Small intestine (tissue), 7 donors: ENCODE measurements at regions not wholly inside any gene's neighbourhood (a gene's known extent, or its start where the extent isn't known, plus 50 kb on each side); places are given as distances from the start of the nearest gene placed in this dataset.

Experiments
- DNase-seq, 2 donors: peaks; one replicate each; pipeline versions ENCODE4 v3.0.0 to v3.0.0-alpha.2; 2013
- FAIRE-seq: peaks from 2 replicates; lab custom pipeline; 2012; peaks lifted over from hg19 to GRCh38; lab: Jason Lieb, UNC
- H3K27ac ChIP-seq, 3 donors: one replicate each; pipeline ENCODE4 v1.5.1; 2013; ENCODE audit warnings: low read length in 2 of 3, mild to moderate bottlenecking in 2 of 3, control low read depth in 1 of 3, inconsistent platforms in 1 of 3, low read depth in 1 of 3, moderate library complexity in 1 of 3
- H3K27me3 ChIP-seq, 3 donors: one replicate each; pipeline ENCODE4 v1.6.1; 2013; ENCODE audit warnings: low read length in 3 of 3, inconsistent platforms in 1 of 3; ENCODE audit not compliant: control insufficient read depth in 3 of 3, insufficient read depth in 3 of 3
- H3K36me3 ChIP-seq, 3 donors: one replicate each; pipeline ENCODE4 v1.6.1; 2013; ENCODE audit warnings: low read length in 3 of 3, inconsistent platforms in 1 of 3, low read depth in 1 of 3, mild to moderate bottlenecking in 1 of 3, moderate library complexity in 1 of 3; ENCODE audit not compliant: control insufficient read depth in 3 of 3, insufficient read depth in 2 of 3
- H3K4me1 ChIP-seq, 3 donors: one replicate each; pipeline ENCODE4 v1.6.1; 2013; ENCODE audit warnings: low read length in 2 of 3, inconsistent platforms in 1 of 3, low read depth in 1 of 3, mild to moderate bottlenecking in 1 of 3, moderate library complexity in 1 of 3; ENCODE audit not compliant: control insufficient read depth in 3 of 3, insufficient read depth in 2 of 3
- H3K4me3 ChIP-seq, 3 donors: one replicate each; pipeline ENCODE4 v1.5.1; 2013; ENCODE audit warnings: low read length in 3 of 3, control low read depth in 1 of 3, inconsistent platforms in 1 of 3, low read depth in 1 of 3, mild to moderate bottlenecking in 1 of 3, moderate library complexity in 1 of 3
- H3K9me3 ChIP-seq, 2 donors: one replicate each; pipeline ENCODE4 v1.6.1; 2013; ENCODE audit warnings: low read depth in 1 of 2, low read length in 1 of 2; ENCODE audit not compliant: control insufficient read depth in 2 of 2, insufficient read depth in 1 of 2
- WGBS, 3 donors: extraction: QIAGEN DNeasy Blood & Tissue Kit; methylation state at CpG; one replicate each; pipeline ENCODE4 v1.1.7; 2013; 5-methylcytosine and 5-hydroxymethylcytosine counted together
- donor health status: healthy with polysubstance abuse.
- donor health status: control.
- donor health status: control.
- donor health status: Bipolar disorder and iron deficiency.
- donor health status: healthy.

GRCh38 chr4:182155806-182156205, 87.4 kb upstream of the TENM3 start:
- Histone ChIP-seq H3K27me3 (no peaks in the 10 kb centered on the region), H3K9me3 (no peaks in the 10 kb centered on the region), H3K4me3 (no peak overlapping the region), H3K36me3 (no peaks in the 10 kb centered on the region), H3K4me1 (no peaks in the 10 kb centered on the region), H3K27ac (no peak overlapping the region)
- no peak for FAIRE-seq
- no peak for DNase-seq
- WGBS, 3 donors: 76 to 100% (median 86%) methylated on average over 1 of the region's 1 CpG

- WGBS, 3 donors: 74 to 82% (median 79%) methylated on average over 8 of the region's 8 CpGs
- no peak for DNase-seq
Measured at GRCh38 chr4:182163180-182163579, 80.0 kb upstream of the TENM3 start.

GRCh38 chr4:182169572-182169971, 73.6 kb upstream of the TENM3 start:
- no peaks in the 10 kb centered on the region for H3K4me1 ChIP-seq
- H3K27ac ChIP-seq: no peak overlapping the region
- H3K36me3 ChIP-seq: no peaks in the 10 kb centered on the region
- H3K4me3 ChIP-seq: no peak overlapping the region
- DNase-seq: no peak
- no peak for FAIRE-seq
- H3K9me3 ChIP-seq: no peaks in the 10 kb centered on the region
- H3K27me3 ChIP-seq: no peaks in the 10 kb centered on the region
- 60 to 71% (median 70%) methylated on average over 5 of the region's 5 CpGs for WGBS, 3 donors

More at GRCh38 chr4:182163180-182163579, 80.0 kb upstream of the TENM3 start:
- H3K36me3 ChIP-seq: no peaks in the 10 kb centered on the region
- FAIRE-seq: no peak
- H3K27ac ChIP-seq: no peak overlapping the region
- no peaks in the 10 kb centered on the region for H3K27me3 ChIP-seq
- H3K4me1 ChIP-seq: no peaks in the 10 kb centered on the region
- H3K4me3 ChIP-seq: no peak overlapping the region
- peaks cover 0 to 5% of the 10 kb centered on the region in 2 donors for H3K9me3 ChIP-seq

GRCh38 chr4:182169987-182170386, 73.2 kb upstream of the TENM3 start:
- Histone ChIP-seq H3K36me3 (no peaks in the 10 kb centered on the region), H3K4me3 (no peak overlapping the region), H3K4me1 (no peaks in the 10 kb centered on the region), H3K27ac (no peak overlapping the region), H3K9me3 (no peaks in the 10 kb centered on the region), H3K27me3 (no peaks in the 10 kb centered on the region)
- no peak for FAIRE-seq
- no peak for DNase-seq
- 75 to 78% (median 77%) methylated on average over 3 of the region's 3 CpGs for WGBS, 3 donors

- Histone ChIP-seq H3K27ac (no peak overlapping the region), H3K4me3 (no peak overlapping the region), H3K4me1 (no peaks in the 10 kb centered on the region), H3K9me3 (no peaks in the 10 kb centered on the region), H3K36me3 (no peaks in the 10 kb centered on the region), H3K27me3 (no peaks in the 10 kb centered on the region)
- FAIRE-seq (no peak), DNase-seq (no peak)
- WGBS, 3 donors: 68 to 83% (median 75%) methylated on average over 3 of the region's 3 CpGs
Measured at GRCh38 chr4:182170417-182170935, 72.7 kb upstream of the TENM3 start.

- Histone ChIP-seq H3K36me3 (peaks cover 0 to 3% (median 0%) of the 10 kb centered on the region in 3 donors), H3K27ac (no peak overlapping the region), H3K9me3 (no peaks in the 10 kb centered on the region), H3K27me3 (no peaks in the 10 kb centered on the region), H3K4me1 (peaks cover 0 to 3% (median 0%) of the 10 kb centered on the region in 3 donors), H3K4me3 (no peak overlapping the region)
- WGBS, 3 donors: 88 to 93% (median 93%) methylated on average over 1 of the region's 1 CpG
- no peak for DNase-seq
- FAIRE-seq: no peak
Measured at GRCh38 chr4:182174979-182175378, 68.2 kb upstream of the TENM3 start.

- no peak for FAIRE-seq
- Histone ChIP-seq H3K27ac (no peak overlapping the region), H3K27me3 (no peaks in the 10 kb centered on the region), H3K4me3 (no peak overlapping the region), H3K9me3 (no peaks in the 10 kb centered on the region), H3K36me3 (peaks cover 0 to 3% (median 0%) of the 10 kb centered on the region in 3 donors), H3K4me1 (peaks cover 0 to 3% (median 0%) of the 10 kb centered on the region in 3 donors)
- DNase-seq: no peak
- WGBS, 3 donors: 84 to 89% (median 84%) methylated on average over 19 of the region's 19 CpGs
Measured at GRCh38 chr4:182175788-182176519, 67.2 kb upstream of the TENM3 start.

- Histone ChIP-seq H3K36me3 (peaks cover 0 to 3% (median 0%) of the 10 kb centered on the region in 3 donors), H3K4me3 (no peak overlapping the region), H3K4me1 (peaks cover 0 to 3% (median 0%) of the 10 kb centered on the region in 3 donors), H3K27ac (no peak overlapping the region), H3K27me3 (no peaks in the 10 kb centered on the region), H3K9me3 (no peaks in the 10 kb centered on the region)
- DNase-seq (no peak), FAIRE-seq (no peak)
- 56 to 81% (median 69%) methylated on average over 6 of the region's 6 CpGs for WGBS, 3 donors
Measured at GRCh38 chr4:182177166-182177565, 66.0 kb upstream of the TENM3 start.
